Loucy (cell line): ENCODE measurements at regions not wholly inside any gene's neighbourhood (a gene's known extent, or its start where the extent isn't known, plus 50 kb on each side); places are given as distances from the start of the nearest gene placed in this dataset.

Source experiments
- H2AFZ ChIP-seq: fragments of 200-600 bp; sonication (generic); 2 replicates; pipeline ENCODE4 v1.6.0; 2016; ENCODE audit warnings: antibody characterized with exemption, mild to moderate bottlenecking, low read length, moderate library complexity
- H3F3A ChIP-seq: fragments of 200-600 bp; 2 replicates; pipeline ENCODE4 v1.6.0; 2016; ENCODE audit warnings: antibody characterized with exemption, low read depth, mild to moderate bottlenecking
- H3K27me3 ChIP-seq: fragments of 200-600 bp; sonication (generic); 2 replicates; pipeline ENCODE4 v1.6.1; 2014; ENCODE audit warnings: low read length, mild to moderate bottlenecking; ENCODE audit not compliant: insufficient read depth, poor library complexity, severe bottlenecking
- H3K36me3 ChIP-seq: fragments of 200-600 bp; sonication (generic); 2 replicates; pipeline ENCODE4 v1.6.1; 2016; ENCODE audit warnings: low read length; ENCODE audit not compliant: insufficient read depth
- H3K4me1 ChIP-seq: fragments of 200-600 bp; sonication (generic); 2 replicates; pipeline ENCODE4 v1.5.1; 2014; ENCODE audit warnings: low read length, mild to moderate bottlenecking; ENCODE audit not compliant: insufficient read depth, poor library complexity, severe bottlenecking
- H3K4me2 ChIP-seq: fragments of 200-600 bp; sonication (generic); 2 replicates; pipeline ENCODE4 v1.6.0; 2014; ENCODE audit warnings: antibody characterized with exemption, low read length, low read depth, mild to moderate bottlenecking; ENCODE audit not compliant: poor library complexity, severe bottlenecking
- H3K4me3 ChIP-seq: fragments of 200-600 bp; sonication (generic); 2 replicates; pipeline ENCODE4 v1.5.1; 2014; ENCODE audit warnings: low read length, mild to moderate bottlenecking, mixed read lengths; ENCODE audit not compliant: poor library complexity, severe bottlenecking
- H3K79me2 ChIP-seq: fragments of 200-600 bp; sonication (generic); 2 replicates; pipeline ENCODE4 v1.6.1; 2014; ENCODE audit warnings: low read length; ENCODE audit not compliant: insufficient read depth
- H3K9ac ChIP-seq: fragments of 200-600 bp; sonication (generic); 2 replicates; pipeline ENCODE4 v1.6.0; 2014; ENCODE audit warnings: mild to moderate bottlenecking, low read depth, low read length, moderate library complexity; ENCODE audit not compliant: poor library complexity, severe bottlenecking
- H3K9me2 ChIP-seq: fragments of 200-600 bp; sonication (generic); replicated peaks from 2 replicates; pipeline ENCODE4 v1.6.1; 2016; ENCODE audit warnings: low read depth, low read length, mixed read lengths
- H3K9me3 ChIP-seq: fragments of 200-600 bp; sonication (generic); 2 replicates; pipeline ENCODE4 v1.6.1; 2014; ENCODE audit warnings: mild to moderate bottlenecking, antibody characterized with exemption, low read length, low read depth; ENCODE audit not compliant: insufficient read depth
- H4K20me1 ChIP-seq: fragments of 200-600 bp; sonication (generic); 2 replicates; pipeline ENCODE4 v1.6.0; 2014; ENCODE audit warnings: antibody characterized with exemption, low read length, mild to moderate bottlenecking; ENCODE audit not compliant: insufficient read depth, poor library complexity, severe bottlenecking
- EZH2phosphoT487 ChIP-seq: fragments of 200-600 bp; IDR thresholded peaks from 2 replicates; pipeline ENCODE4 v1.6.1; 2018; ENCODE audit warnings: antibody characterized with exemption, mild to moderate bottlenecking, moderate library complexity, borderline replicate concordance
- TF ChIP-seq, protein P1 (sequence below): fragments of 200-600 bp; sonication (generic); conservative IDR thresholded peaks from 2 replicates; pipeline ENCODE4 v1.5.1; 2014; ENCODE audit warnings: mild to moderate bottlenecking, antibody characterized with exemption, low read length

DNA sequence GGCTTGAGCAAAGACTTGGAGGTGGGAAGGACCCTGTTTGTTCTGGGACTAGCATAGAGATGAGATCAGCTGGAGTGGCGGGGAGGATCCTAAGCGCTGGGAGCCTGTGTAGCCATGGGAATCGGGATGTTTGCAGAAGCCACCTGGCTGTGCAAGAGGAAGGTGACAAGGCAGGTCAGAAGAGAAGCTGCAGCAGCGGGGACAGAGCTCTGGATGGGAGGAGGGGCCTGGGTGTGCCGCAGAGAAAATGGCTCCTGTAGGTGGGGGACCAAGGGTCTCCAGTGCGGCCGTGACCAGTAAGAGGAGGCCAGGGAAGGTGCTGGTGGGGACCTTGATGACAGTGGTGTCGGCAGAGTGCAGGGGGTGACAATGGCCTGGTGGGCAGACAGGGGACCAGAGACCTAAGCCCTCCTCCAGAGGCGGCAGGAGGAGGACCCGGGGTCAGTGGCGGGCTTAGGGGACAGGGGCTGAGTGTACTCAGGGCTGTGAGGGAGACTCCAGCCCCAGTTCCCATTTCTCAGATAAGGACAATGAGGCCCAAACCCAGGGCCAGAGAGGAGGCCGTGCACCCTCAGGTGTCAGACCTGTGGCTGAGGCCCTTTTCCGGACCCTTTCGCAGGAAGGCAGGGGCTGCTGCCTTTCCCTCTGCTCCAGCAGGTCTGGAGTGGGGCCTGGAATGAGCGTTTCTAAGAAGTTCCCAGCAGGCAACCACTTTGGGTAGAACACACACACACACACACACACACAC is 206.6 kb upstream of the RTL1 start:
- Histone ChIP-seq H3F3A (no peaks in the 10 kb centered on the region), H3K36me3 (no peaks in the 10 kb centered on the region), H3K4me1 (no peaks in the 10 kb centered on the region), H4K20me1 (no peaks in the 10 kb centered on the region), H3K4me2 (no peak overlapping the region), H3K9ac (no peak overlapping the region), H3K4me3 (no peak overlapping the region), H2AFZ (no peak overlapping the region), H3K79me2 (no peaks in the 10 kb centered on the region), H3K9me2 (no peaks in the 10 kb centered on the region), H3K27me3 (no peaks in the 10 kb centered on the region), H3K9me3 (no peaks in the 10 kb centered on the region)
- no peak for TF ChIP-seq EZH2phosphoT487
- TF ChIP-seq, protein P1, sequence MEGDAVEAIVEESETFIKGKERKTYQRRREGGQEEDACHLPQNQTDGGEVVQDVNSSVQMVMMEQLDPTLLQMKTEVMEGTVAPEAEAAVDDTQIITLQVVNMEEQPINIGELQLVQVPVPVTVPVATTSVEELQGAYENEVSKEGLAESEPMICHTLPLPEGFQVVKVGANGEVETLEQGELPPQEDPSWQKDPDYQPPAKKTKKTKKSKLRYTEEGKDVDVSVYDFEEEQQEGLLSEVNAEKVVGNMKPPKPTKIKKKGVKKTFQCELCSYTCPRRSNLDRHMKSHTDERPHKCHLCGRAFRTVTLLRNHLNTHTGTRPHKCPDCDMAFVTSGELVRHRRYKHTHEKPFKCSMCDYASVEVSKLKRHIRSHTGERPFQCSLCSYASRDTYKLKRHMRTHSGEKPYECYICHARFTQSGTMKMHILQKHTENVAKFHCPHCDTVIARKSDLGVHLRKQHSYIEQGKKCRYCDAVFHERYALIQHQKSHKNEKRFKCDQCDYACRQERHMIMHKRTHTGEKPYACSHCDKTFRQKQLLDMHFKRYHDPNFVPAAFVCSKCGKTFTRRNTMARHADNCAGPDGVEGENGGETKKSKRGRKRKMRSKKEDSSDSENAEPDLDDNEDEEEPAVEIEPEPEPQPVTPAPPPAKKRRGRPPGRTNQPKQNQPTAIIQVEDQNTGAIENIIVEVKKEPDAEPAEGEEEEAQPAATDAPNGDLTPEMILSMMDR = no peak

DNA sequence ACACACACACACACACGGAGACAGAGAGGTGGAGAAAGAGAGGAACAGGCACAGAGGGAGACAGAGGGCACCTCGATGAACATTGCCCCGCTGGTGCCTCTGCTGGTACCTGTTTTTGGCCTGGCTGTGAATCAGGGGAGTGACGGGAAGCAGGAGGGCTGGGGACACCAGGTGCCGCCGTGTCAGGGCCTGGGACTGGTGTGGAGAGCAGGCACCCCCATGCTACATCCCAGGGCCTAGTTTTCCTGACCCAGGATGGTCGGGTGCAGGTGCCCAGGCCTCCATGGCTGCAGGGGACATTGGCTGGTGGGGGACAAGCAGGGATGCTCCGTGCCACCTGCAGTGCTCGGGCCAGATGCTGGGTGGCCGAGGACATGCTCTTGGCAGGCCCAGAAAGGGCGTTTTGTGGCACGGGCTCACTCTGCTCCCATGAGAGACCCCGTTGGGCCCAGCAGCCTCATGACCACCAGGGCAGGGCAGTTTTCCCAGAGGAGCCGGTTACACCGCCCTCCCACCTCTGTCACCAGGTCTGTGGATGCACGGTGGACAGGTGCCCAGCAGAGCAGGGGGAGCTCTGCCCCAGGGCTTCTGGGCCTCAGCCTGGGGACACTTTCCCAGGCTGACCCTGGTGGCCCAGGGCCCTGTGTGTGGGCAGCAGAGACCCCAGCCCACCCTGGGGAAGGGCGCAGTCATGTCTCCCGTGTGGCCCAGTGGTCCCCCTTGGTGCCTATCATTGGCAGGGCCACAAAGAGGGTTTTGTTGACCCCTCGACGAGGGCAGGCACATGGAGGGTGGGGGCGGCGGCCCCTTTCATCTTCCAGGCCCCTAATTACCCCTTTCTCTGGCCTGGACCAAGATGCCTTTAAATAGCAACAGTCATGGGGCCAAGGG is 207.5 kb upstream of the RTL1 start:
- Histone ChIP-seq H2AFZ (no peak overlapping the region), H3K4me2 (no peak overlapping the region)

DNA sequence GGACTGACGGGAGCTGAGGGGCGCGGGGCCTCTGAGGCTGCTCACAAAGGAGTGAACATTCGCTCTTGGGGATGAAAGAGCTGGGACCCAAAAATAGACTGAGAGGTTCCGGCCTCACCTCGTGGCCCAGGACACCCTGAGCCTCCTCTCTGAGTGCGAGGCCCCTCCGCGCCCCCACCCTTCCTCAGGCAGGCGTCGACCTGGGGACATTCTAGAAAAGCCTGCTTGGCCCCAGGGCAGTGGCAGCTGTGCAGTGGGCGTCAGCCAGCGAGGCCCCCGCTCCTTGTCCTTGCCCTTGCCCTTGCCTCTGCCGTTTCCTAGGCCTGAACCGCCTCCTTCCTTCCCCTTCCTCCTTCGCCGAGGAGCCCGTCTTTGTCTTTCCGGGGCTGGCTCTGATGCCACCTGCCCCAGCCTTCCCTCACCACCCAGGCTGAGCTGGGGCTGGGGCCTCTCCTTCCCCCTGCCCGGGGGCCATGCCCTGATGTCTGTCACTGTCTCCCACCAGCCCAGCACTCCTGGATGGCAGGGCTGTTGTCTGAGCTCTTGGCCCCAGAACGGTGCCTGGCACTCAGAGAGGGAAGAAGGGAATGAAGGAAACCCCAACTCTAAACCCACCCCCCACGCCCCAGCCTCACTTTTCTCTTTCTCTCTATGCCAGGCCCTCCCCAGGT is 208.2 kb upstream of the RTL1 start:
- Histone ChIP-seq H3K9me3 (no peaks in the 10 kb centered on the region), H4K20me1 (no peaks in the 10 kb centered on the region), H3K4me2 (no peak overlapping the region), H3K4me1 (no peaks in the 10 kb centered on the region), H3F3A (no peaks in the 10 kb centered on the region), H3K27me3 (no peaks in the 10 kb centered on the region), H3K4me3 (no peak overlapping the region), H3K79me2 (no peaks in the 10 kb centered on the region), H3K9me2 (no peaks in the 10 kb centered on the region), H2AFZ (no peak overlapping the region), H3K36me3 (no peaks in the 10 kb centered on the region), H3K9ac (no peak overlapping the region)
- TF ChIP-seq EZH2phosphoT487 = no peak
- TF ChIP-seq, protein P1 = no peak

More for the DNA sequence above, 207.5 kb upstream of the RTL1 start:
- Histone ChIP-seq H3K9ac (no peak overlapping the region), H3F3A (no peaks in the 10 kb centered on the region), H3K79me2 (no peaks in the 10 kb centered on the region), H3K9me3 (no peaks in the 10 kb centered on the region), H3K36me3 (no peaks in the 10 kb centered on the region), H3K4me3 (no peak overlapping the region), H3K27me3 (no peaks in the 10 kb centered on the region), H3K4me1 (no peaks in the 10 kb centered on the region), H3K9me2 (no peaks in the 10 kb centered on the region), H4K20me1 (no peaks in the 10 kb centered on the region)
- TF ChIP-seq EZH2phosphoT487 = no peak
- TF ChIP-seq, protein P1 = no peak
